H1 (cell line): ENCODE measurements at regions not wholly inside any gene's neighbourhood (a gene's known extent, or its start where the extent isn't known, plus 50 kb on each side); places are given as distances from the start of the nearest gene placed in this dataset.

Experiments
- CTCF ChIA-PET: fragments of 300-600 bp; sonication (Branson Sonifier 250); formaldehyde crosslinking; loops from one replicate; lab custom pipeline; 2021; ENCODE audit not compliant: partially characterized antibody; lab: Charles Lee
- POLR2A ChIA-PET: fragments of 300-600 bp; sonication (Branson Sonifier 250); formaldehyde crosslinking; loops from one replicate; lab custom pipeline; 2021; ENCODE audit warnings: inconsistent platforms; ENCODE audit not compliant: partially characterized antibody; lab: Charles Lee
- DNase-seq, 2 experiments: peaks; one replicate each; pipeline versions ENCODE4 v3.0.0 to v3.0.0-alpha.2; 2010 to 2022; ENCODE audit warnings: low spot score in 2 of 2, low read depth in 1 of 2, mixed read lengths in 1 of 2
- FAIRE-seq: peaks from 2 replicates; lab custom pipeline; 2011; peaks lifted over from hg19 to GRCh38; lab: Jason Lieb, UNC
- H2AFZ ChIP-seq: 2 replicates; pipeline ENCODE4 v1.8.1; 2012; ENCODE audit warnings: low read length, inconsistent platforms
- H2AK5ac ChIP-seq: 2 replicates; pipeline ENCODE4 v1.6.1; 2013; ENCODE audit warnings: low read depth, low read length
- H2BK120ac ChIP-seq: replicated peaks from 2 replicates; pipeline ENCODE3; 2013; ENCODE audit warnings: low read depth, low read length, inconsistent platforms
- H2BK12ac ChIP-seq: 2 replicates; pipeline ENCODE4 v1.6.1; 2013; ENCODE audit warnings: low read depth, low read length
- H2BK15ac ChIP-seq: 2 replicates; pipeline ENCODE4 v1.6.1; 2013; ENCODE audit warnings: low read length
- H2BK20ac ChIP-seq: 2 replicates; pipeline ENCODE4 v1.6.1; 2013; ENCODE audit warnings: low read length
- H2BK5ac ChIP-seq: 2 replicates; pipeline ENCODE4 v1.6.1; 2013; ENCODE audit warnings: low read depth, low read length
- H3K14ac ChIP-seq: 2 replicates; pipeline ENCODE4 v1.6.1; 2013; ENCODE audit warnings: inconsistent platforms; ENCODE audit not compliant: insufficient read length
- H3K18ac ChIP-seq: 2 replicates; pipeline ENCODE4 v1.6.1; 2013; ENCODE audit warnings: low read length; ENCODE audit errors: extremely low read depth
- H3K23ac ChIP-seq: 2 replicates; pipeline ENCODE4 v1.6.1; 2013; ENCODE audit warnings: inconsistent platforms; ENCODE audit not compliant: insufficient read length
- H3K23me2 ChIP-seq: 2 replicates; pipeline ENCODE4 v1.6.1; 2013; ENCODE audit warnings: low read depth, low read length
- H3K27ac ChIP-seq: 2 replicates; pipeline ENCODE4 v1.6.1; 2011; ENCODE audit warnings: low read depth, low read length, inconsistent platforms
- H3K27me3 ChIP-seq, 4 experiments: replicated peaks in 1 of 4; 1 replicate in 1 of 4; 2 replicates in 3 of 4; pipeline versions ENCODE4 v1.6.1 to v1.8.1; 2011 to 2013; ENCODE audit warnings: low read length in 3 of 4, mild to moderate bottlenecking in 3 of 4, inconsistent platforms in 2 of 4, mixed read lengths in 2 of 4, moderate library complexity in 1 of 4; ENCODE audit not compliant: control insufficient read depth in 3 of 4, insufficient read depth in 3 of 4; ENCODE audit errors: extremely low read depth in 1 of 4
- H3K36me3 ChIP-seq, 4 experiments: 2 replicates each; pipeline versions ENCODE4 v1.6.1 to v1.8.1; 2011 to 2013; ENCODE audit warnings: mild to moderate bottlenecking in 4 of 4, low read length in 3 of 4, moderate library complexity in 2 of 4, control low read depth in 1 of 4, inconsistent platforms in 1 of 4; ENCODE audit not compliant: insufficient read depth in 4 of 4, control insufficient read depth in 2 of 4
- H3K4ac ChIP-seq: replicated peaks from 2 replicates; pipeline ENCODE3; 2013; ENCODE audit warnings: low read length, low read depth, mixed read lengths, inconsistent platforms; ENCODE audit not compliant: insufficient read length
- H3K4me1 ChIP-seq, 4 experiments: replicated peaks in 1 of 4; 1 replicate in 1 of 4; 2 replicates in 3 of 4; pipeline versions ENCODE4 v1.6.1 to v1.8.1; 2011 to 2013; ENCODE audit warnings: low read length in 3 of 4, inconsistent platforms in 2 of 4, mixed read lengths in 1 of 4; ENCODE audit not compliant: insufficient read depth in 4 of 4, control insufficient read depth in 3 of 4
- H3K4me2 ChIP-seq, 2 experiments: 2 replicates each; pipeline versions ENCODE4 v1.6.1 to v1.8.1; 2011 to 2013; ENCODE audit warnings: low read depth in 2 of 2, low read length in 2 of 2, control low read depth in 1 of 2, inconsistent platforms in 1 of 2, mild to moderate bottlenecking in 1 of 2; ENCODE audit not compliant: insufficient read depth in 1 of 2
- H3K4me3 ChIP-seq, 4 experiments: fragments of 200-600, 300-600 bp in 1 of 4; sonication (generic), shearing (Covaris generic), sonication (Bioruptor Twin) in 1 of 4; 2 replicates each; pipeline versions ENCODE4 v1.5.1 to v1.8.1; 2011 to 2016; ENCODE audit warnings: low read length in 4 of 4, low read depth in 3 of 4, control low read depth in 2 of 4, inconsistent platforms in 2 of 4, mild to moderate bottlenecking in 2 of 4, mixed read lengths in 1 of 4, moderate library complexity in 1 of 4; ENCODE audit not compliant: insufficient read depth in 2 of 4; ENCODE audit errors: extremely low read depth in 1 of 4
- H3K56ac ChIP-seq: replicated peaks from 2 replicates; pipeline ENCODE3; 2013; ENCODE audit warnings: low read depth, mild to moderate bottlenecking, mixed read lengths, low read length, inconsistent platforms; ENCODE audit not compliant: insufficient read length
- H3K79me1 ChIP-seq: 2 replicates; pipeline ENCODE4 v1.6.1; 2013; ENCODE audit warnings: low read depth, low read length, control low read depth
- H3K79me2 ChIP-seq, 2 experiments: 2 replicates each; pipeline versions ENCODE4 v1.6.1 to v1.8.1; 2012 to 2013; ENCODE audit warnings: low read length in 2 of 2, mild to moderate bottlenecking in 2 of 2, inconsistent platforms in 1 of 2; ENCODE audit not compliant: insufficient read depth in 2 of 2, control insufficient read depth in 1 of 2
- H3K9ac ChIP-seq, 4 experiments: replicated peaks in 1 of 4; 1 replicate in 1 of 4; 2 replicates in 3 of 4; pipeline versions ENCODE4 v1.6.1 to v1.8.1; 2011 to 2013; ENCODE audit warnings: low read depth in 3 of 4, low read length in 3 of 4, control low read depth in 2 of 4, mild to moderate bottlenecking in 2 of 4, moderate library complexity in 2 of 4, inconsistent platforms in 1 of 4; ENCODE audit errors: extremely low read depth in 1 of 4
- H3K9me3 ChIP-seq, 2 experiments: 2 replicates each; pipeline versions ENCODE4 v1.6.1 to v1.8.1; 2012 to 2013; ENCODE audit warnings: mild to moderate bottlenecking in 2 of 2, moderate library complexity in 2 of 2, control low read depth in 1 of 2, inconsistent platforms in 1 of 2, low read depth in 1 of 2, low read length in 1 of 2, mixed read lengths in 1 of 2; ENCODE audit not compliant: insufficient read depth in 2 of 2
- H4K20me1 ChIP-seq, 2 experiments: replicated peaks in 1 of 2; 2 replicates each; pipeline versions ENCODE3 to v1.8.1; 2011 to 2013; ENCODE audit warnings: inconsistent platforms in 2 of 2, low read length in 2 of 2, mild to moderate bottlenecking in 1 of 2; ENCODE audit not compliant: insufficient read depth in 2 of 2, control insufficient read depth in 1 of 2
- H4K5ac ChIP-seq: 2 replicates; pipeline ENCODE4 v1.6.1; 2013; ENCODE audit warnings: low read length, low read depth, mixed read lengths, inconsistent platforms; ENCODE audit not compliant: insufficient read length
- H4K8ac ChIP-seq: 2 replicates; pipeline ENCODE4 v1.8.0; 2013; ENCODE audit warnings: mild to moderate bottlenecking, moderate library complexity, low read length, inconsistent platforms; ENCODE audit not compliant: insufficient read depth; ENCODE audit errors: extremely low read depth
- H4K91ac ChIP-seq: replicated peaks from 2 replicates; pipeline ENCODE3; 2013; ENCODE audit warnings: low read length, mixed read lengths, inconsistent platforms; ENCODE audit not compliant: insufficient read length
- CBX8 ChIP-seq: fragments of 300-800, 300-1000 bp; sonication (generic); IDR thresholded peaks from 2 replicates; pipeline ENCODE4 v1.7.1; 2016; ENCODE audit warnings: low read depth, low read length, borderline replicate concordance
- NANOG ChIP-seq: IDR thresholded peaks from 2 replicates; pipeline ENCODE4 v1.6.1; 2011; ENCODE audit warnings: low read length, low read depth, mild to moderate bottlenecking, inconsistent platforms; ENCODE audit not compliant: insufficient read depth, poor library complexity, severe bottlenecking
- SIRT6 ChIP-seq: IDR thresholded peaks from one replicate; pipeline ENCODE4 v1.7.1; 2012; ENCODE audit warnings: low read length, inconsistent platforms
- TAF1 ChIP-seq: IDR thresholded peaks from 2 replicates; pipeline ENCODE4 v1.6.1; 2011; ENCODE audit warnings: mild to moderate bottlenecking, low read depth, low read length
- WGBS, 2 experiments: shearing (Covaris generic) in 1 of 2; methylation state at CpG; one replicate each; pipeline versions ENCODE4 v1.1.6 to v1.1.7; 2013 to 2015; ENCODE audit warnings: low lambda C conversion rate in 2 of 2, mixed read lengths in 2 of 2, inconsistent platforms in 1 of 2, low coverage in 1 of 2, missing lambda C conversion rate in 1 of 2; ENCODE audit not compliant: insufficient replicate concordance in 2 of 2, insufficient coverage in 1 of 2, insufficient read length in 1 of 2; ENCODE audit errors: extremely low coverage in 1 of 2, missing lambda C conversion rate in 1 of 2; 5-methylcytosine and 5-hydroxymethylcytosine counted together

DNA sequence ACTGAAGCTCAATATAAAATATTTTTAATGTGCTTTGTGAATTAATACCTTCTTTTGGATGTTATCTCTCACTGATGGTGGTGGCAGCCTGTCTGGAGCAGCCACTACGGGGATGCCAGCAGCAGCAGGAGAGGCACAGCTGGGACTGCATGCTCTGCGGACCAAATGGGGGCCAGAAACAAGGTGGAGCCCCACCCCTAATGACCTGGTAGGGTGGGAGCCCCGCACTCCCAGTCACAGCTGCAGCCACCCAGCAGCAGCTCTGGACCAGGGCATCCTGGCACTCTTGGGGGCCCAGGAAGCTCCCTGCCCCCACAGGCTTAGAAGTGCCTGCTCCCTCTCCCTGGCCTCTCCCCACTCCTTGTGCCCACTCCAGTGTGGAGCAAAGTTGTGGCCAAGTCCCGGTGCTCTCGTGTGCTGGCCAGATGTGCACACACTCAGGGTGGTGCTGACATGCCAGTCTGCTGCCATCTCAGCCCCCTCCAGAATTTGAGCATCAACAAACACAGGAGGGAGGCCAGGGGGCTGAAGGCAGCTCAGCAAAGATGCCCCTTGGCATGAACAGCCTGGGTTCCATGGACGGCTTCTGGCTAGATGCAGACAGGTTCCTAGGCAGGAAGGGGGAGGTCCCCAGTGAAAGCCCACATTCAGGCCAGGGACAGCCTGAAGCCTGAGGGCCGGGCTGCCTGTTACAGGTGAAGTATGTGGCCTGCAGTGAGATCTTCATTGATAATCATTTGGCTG lies 696.7 kb upstream of the SLITRK5 start:
- Histone ChIP-seq H2BK20ac (no peak overlapping the region), H3K23me2 (no peaks in the 10 kb centered on the region), H4K91ac (peak overlapping the region; percentile 65), H3K4me1 (no peaks in the 10 kb centered on the region; a peak in 1 of 7 replicates), H2BK12ac (no peak overlapping the region), H2BK15ac (no peak overlapping the region), H4K20me1 (no peaks in the 10 kb centered on the region), H3K4ac (no peak overlapping the region), H2BK120ac (no peak overlapping the region), H2AK5ac (no peak overlapping the region), H3K9me3 (no peaks in the 10 kb centered on the region), H3K79me1 (no peaks in the 10 kb centered on the region), H3K18ac (no peak overlapping the region), H2BK5ac (no peak overlapping the region)
- DNase-seq (peak in 1 of 2 experiments; percentile 49), FAIRE-seq (no peak)
- POLR2A ChIA-PET: no interaction called here
- 85% methylated on average over 7 of the region's 7 CpGs; no CpG with 5 or more reads in 1 of the 2 experiments for WGBS, 2 experiments
- TF ChIP-seq CBX8: no peak
- no peak for TF ChIP-seq TAF1
- no peak for TF ChIP-seq NANOG
- TF ChIP-seq SIRT6: no peak
- TF ChIP-seq, all 59 proteins: peak for 0
- H3K4me2 ChIP-seq: no peak overlapping the region
- no peaks in the 10 kb centered on the region for H3K36me3 ChIP-seq
- H2AFZ ChIP-seq: 0 out of 2 replicates have a peak overlapping the region, but pooled peaks have one; percentile 50
- H3K14ac ChIP-seq: no peak overlapping the region
- H3K9ac ChIP-seq: no peak overlapping the region
- no peak overlapping the region for H4K5ac ChIP-seq
- no peak overlapping the region for H3K23ac ChIP-seq
- H3K4me3 ChIP-seq: no peak overlapping the region
- CTCF ChIA-PET: interaction anchor here (1.0 to 1.5 kb wide), 3 partner anchors 12 to 300 kb away, joined by 3 to 6 read pairs (median 3); no protein-coding TSS in a partner anchor
- no peak overlapping the region for H3K56ac ChIP-seq
- H3K79me2 ChIP-seq: no peaks in the 10 kb centered on the region
- no peaks in the 10 kb centered on the region for H3K27me3 ChIP-seq
- H3K27ac ChIP-seq: no peak overlapping the region
- H4K8ac ChIP-seq: peak overlapping the region; percentile 25
